ENCODE measurements at regions not wholly inside any gene's neighbourhood (a gene's known extent, or its start where the extent isn't known, plus 50 kb on each side); places are given as distances from the start of the nearest gene placed in this dataset.
A peak's percentile ranks its signal among the peaks of the same experiment; 100 is the strongest.
"Not testable (repeated sequence)": the region's sequence is repeated elsewhere in the genome, so short reads cannot be mapped to it uniquely, and the experiment has no call there.

DNA sequence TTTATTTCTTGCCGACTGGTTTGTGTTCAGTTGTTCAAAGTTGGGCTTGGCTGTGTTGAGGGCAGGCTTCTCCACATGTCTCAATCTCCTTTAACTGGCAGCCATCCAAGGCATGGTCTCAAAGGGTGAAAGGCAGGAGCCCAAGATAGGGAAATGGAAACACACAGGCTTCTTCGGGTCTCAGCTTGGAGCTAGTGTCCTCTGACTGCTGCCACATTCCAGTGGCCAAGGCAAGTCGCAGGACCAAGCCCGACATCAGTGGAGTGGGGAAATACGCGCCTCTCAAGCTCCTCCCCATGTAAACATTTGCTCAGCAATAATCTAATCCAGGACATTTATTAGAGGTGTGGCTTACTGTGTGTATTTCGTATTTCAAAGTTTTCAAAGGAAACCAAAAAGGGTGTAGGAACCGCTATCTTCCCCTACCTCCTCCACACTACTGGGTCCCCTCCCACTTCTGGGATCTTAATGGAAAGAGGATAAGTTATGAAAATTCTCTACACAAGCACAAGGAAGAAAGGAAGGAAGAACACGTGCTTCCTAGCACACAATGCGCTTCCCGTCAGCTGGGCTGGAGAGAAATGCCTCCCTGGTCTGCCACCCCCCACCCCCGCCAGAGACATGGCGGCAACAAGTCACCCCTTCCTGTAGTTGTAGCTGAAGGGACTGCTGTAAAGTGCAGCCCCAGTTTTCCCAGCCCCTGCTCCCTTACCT, 181.7 kb downstream of the FAM43A start:
- DNase-seq (ENCODE audit: low spot score) = no peak

DNA sequence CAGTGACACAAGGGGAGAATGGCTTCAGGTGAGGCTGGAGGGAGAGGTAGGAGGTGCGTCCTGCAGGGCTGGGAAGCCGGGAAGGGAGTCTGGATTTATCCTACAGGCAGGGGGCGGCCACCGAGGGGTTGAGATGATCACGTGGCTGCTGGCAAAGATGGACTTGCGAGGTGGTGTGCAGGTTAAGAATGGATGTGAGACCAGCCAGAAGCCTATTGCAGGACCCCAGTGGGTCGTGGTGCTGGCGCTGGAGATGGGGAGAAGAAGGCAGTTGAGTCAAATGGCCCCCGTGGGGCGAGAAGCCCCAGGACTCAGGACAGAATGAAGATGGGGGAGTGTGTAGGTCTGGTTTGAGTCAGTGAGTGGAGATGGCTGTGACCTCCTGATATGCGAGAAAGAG, 183.1 kb downstream of the FAM43A start:
- no peak for DNase-seq (ENCODE audit: low spot score)

DNA sequence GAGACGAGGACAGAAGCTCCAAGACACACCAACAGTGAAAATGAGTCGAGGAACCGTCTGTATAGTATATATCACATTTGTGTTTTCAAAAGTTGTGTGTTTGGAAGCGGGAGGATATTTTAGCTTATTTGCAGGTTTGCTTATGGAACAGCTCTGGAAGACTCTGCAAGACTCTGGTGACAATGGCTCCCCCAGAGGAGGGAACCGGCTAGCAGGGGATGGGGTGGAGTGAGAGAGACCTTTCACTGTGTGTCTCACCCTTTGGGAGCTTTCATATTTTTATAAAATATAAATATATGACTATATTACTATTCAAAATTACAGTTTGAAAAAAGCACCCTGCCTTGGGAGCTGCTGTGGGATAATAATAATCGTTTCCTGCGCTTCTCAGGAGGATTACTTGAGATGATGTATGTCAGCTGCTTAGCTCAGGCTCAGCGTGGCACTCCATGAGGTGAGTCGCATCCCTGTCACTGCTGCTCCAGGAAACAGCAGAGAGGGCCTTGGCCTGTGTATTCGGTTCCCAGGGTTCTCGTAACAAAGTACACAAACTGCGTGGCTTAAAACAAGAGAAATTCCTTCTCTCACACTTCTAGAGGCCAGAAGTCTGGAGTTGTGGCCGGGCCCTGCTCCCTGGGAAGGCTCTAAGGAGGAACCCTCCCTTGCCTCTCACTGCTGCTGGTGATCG, 183.9 kb downstream of the FAM43A start:
- DNase-seq (ENCODE audit: low spot score) = no peak

DNA sequence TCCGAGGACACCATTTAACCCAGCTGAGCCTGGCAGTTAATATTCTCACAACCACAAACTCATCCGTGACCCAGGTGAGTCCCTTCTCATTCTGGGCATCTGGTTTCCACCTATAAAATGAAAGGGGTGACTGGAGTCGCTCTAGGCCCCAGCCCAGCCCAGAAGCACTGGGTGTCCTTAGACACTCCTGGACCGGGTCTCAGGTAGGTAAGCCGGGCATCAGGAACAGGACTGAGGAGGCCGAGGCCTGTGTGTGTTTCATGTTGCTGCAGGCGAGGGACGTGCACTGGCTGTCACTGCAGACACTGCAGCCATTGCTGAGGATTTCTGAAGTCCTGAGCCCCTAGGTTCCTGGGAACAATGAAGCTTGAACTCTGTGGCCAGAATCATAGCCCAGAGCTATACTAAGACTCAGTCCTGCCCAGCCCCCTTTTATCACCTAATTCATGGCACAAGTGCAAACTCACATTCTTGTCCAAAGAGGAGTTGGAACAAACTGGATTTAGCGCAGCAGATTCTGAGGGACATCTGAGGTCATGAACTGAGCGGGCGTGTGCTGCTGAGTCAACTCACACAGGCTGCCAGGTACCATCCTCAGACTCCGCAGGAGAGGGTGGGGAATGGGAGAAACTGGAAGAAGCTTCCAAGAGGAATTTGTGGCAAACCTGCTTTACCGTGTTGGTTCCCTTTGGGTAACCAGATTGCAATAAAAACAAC, 184.9 kb downstream of the FAM43A start:
- no peak for DNase-seq (ENCODE audit: low spot score)

DNA sequence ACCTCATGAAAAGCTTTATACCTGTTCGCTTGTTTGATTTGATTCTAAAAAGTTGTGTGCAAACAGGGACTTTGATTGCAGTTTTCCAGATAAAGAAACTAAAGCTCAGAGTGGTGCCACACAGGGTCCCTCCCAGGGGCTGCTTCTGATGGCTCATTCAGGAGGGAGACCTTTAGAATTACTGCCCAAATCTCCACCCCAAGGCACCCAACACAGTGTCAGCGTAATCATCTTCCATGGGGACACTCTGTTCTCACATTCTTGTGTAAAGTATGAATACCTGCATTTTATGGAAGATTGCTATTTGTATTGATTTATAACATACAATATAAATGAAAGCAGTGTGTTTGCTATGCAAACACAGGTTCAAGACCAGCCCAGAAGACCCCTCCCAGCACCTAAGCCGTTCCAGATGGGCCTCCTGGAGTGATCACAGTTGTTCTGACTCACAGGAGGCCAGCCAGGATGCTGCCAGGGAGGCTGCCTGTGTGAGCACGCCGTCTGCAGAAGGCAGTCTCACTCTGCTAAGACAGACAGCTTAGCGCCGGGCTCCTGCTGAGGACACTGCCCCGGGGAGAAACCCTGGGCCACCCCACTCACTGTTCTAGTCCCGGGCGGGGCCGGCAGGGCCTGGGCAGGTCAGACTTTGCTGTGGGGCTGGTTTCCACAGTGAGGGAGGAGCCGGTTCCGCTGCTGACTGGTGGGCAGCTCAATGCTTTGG, 185.6 kb downstream of the FAM43A start:
- DNase-seq (ENCODE audit: low spot score) = no peak

DNA sequence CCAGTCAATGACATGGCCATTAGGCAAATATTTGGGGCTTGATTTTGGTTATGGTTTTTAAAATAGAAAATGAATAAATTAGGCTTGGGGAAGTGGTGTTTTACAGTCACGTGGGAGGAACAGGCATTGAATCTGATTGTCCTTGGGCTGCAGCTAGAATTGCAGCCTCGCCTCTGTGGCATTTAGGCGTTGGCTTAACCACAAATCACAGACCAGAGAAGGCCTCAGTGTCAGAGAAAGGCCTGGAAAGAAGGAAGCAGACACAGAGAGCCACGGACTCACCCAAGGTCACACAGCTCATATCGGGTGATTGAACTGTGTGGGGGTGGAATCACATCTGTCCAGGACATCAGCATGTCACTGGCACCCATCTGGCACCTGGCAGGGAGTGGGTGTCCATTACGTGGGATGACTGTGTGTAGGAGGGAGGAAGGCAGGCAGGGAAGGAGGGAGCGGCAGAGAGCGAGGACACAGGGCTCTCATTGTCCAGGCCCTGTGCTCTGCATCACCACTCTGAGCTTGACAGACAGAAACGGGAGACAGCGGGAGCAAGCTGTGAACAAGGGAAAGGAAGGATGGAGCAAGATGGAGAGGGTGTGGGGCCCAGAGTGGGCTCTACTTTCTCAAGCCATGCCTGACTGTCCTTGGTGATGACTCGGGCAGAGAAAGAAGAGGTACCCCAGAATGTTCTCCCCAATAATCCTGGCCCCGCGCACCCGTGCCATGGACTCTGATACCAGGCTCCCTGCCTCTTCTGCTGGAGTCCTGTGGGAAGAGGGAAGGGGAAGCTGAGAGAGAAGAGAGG, 186.4 kb downstream of the FAM43A start:
- DNase-seq (ENCODE audit: low spot score) = no peak

DNA sequence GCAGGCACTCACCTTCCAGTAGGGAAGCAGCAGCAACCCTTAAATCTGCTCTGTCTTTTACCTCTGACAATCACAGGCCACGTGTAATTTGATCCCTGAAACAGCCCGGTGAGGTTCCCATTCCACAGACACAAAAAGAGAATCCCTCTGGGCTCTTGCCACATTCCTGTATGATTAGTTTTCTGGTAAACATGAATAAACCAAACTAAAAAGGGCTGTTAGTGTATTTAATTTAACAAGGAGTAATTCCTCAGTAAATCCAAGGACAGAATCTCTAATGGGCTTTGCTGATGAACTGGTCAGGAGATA, 186.9 kb downstream of the FAM43A start:
- no peak for DNase-seq (ENCODE audit: low spot score)

DNA sequence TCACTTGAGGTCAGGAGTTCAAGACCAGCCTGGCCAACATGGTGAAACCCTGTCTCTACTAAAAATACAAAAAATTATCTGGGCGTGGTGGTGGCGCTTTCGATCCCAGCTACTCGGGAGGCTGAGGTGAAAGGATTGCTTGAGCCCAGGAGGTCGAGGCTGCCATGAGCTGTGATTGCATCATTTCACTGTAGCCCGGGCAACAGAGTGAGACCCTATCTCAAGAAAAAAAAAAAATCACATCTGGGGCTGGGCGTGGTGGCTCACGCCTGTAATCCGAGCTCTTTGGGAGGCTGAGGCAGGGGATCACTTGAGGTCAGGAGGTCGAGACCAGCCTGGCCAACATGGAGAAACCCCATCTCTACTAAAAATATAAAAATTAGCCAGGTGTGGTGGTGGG, 187.8 kb downstream of the FAM43A start:
- not testable (repeated sequence) for DNase-seq (ENCODE audit: low spot score)

DNA sequence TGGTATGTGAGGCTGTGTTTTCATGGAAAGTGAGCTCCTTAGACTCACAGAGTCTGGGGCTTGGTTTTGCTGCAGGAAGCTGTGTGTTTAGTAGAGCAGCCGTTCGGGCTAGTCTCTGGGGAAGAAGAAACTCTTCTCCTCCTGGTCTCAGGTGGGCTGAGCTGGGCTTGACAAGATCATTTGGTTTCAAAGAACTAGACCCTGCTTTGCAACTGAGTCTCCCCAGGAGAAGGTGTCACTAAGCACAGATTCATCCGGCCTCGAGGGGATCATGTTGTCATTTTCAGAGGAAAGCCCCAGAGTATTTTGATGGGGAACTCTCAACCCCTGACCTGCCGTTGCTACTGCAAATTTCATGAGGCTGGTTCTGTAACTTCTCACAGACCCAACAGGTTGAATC, 188.5 kb downstream of the FAM43A start:
- DNase-seq (ENCODE audit: low spot score) = no peak

DNA sequence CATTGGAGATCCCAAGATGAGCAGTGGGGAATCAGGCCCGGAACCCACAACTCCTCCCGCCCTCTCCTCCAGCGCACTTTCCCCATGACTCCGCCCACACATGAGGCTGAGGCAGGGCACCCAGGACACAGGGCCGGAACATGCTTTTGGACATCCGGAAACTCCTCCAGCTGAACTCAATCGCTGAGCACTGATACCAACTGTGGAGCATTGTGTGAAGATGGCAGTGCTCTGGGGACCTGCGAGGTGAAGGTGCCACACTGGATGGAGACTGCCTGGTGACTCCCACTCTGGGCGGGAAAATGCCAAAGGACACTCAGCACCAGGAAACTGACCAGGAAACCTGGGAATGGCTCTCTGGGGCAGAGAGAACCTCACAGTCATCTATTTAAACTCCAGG, 189.1 kb downstream of the FAM43A start:
- DNase-seq (ENCODE audit: low spot score) = no peak

DNA sequence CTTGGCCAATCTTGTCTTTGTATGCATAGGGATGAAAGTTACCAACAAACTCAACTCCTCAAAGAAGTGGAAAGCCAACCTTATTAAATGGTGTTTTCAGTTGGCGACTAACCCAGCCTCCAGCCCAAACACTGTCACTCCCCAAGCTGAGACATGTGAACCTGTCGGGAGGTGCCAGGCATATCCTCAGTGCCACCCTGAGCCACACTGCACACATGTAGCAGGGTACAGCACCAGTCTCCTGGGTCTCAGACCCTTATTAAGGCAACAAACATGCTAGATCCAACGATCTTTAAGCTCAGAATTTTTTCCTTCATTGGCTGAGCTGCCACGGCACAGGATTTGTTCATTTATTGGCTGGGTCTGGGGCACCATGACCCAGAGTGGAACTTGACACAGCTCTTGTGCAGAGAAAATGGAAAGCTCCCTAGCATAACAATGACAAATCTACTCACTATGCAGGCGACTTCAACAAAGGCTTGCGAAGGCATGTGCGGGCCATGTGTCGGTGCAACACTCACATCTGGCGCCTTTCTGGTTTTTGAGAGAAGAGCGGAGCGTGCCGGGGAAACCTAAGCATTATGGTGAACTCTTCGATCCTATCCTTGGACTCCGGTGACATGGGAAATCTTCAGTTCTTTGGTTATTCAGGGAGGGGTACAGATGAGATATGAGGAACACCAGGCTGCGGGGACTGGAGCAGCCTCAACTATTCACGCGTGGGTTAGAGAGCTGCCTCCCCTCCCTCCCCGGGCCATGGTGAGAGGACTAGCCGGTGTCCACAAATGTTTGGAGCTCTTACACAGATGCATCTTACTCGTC, 190.1 kb downstream of the FAM43A start:
- no peak for DNase-seq (ENCODE audit: low spot score)

DNA sequence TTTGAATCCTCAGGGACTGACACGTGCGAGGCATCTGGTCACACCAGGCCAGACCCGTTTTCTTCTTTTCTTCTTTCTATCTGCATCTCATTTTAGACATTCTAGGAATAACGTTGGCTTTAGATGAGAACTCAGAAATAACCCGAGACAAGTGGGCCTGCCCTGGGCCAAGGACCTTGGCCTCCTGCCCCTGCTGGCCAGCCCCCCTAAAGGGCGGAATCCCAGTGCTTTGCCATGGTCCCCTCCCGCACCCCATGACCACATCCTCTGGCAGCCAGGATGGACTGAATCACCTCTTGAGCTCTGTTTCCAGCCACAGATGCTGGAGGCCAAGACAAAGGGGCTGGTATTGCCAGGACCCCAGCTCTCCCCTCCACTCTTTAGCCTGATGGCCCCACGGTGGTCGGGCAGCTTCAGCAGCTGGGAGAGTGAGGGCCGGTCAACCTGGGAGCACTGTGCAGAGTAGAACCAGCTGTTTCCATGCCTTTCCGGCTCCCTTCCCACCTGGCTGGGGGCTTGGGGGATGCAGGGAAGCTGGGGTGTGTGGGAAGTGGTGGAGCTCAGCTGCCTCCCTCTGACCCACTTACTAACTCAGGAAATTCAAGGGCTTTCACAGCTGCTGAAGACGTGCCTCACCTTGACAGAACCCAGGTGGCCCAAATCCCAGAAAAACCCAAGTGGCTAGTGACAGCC, 190.9 kb downstream of the FAM43A start:
- no peak for DNase-seq (ENCODE audit: low spot score)

DNA sequence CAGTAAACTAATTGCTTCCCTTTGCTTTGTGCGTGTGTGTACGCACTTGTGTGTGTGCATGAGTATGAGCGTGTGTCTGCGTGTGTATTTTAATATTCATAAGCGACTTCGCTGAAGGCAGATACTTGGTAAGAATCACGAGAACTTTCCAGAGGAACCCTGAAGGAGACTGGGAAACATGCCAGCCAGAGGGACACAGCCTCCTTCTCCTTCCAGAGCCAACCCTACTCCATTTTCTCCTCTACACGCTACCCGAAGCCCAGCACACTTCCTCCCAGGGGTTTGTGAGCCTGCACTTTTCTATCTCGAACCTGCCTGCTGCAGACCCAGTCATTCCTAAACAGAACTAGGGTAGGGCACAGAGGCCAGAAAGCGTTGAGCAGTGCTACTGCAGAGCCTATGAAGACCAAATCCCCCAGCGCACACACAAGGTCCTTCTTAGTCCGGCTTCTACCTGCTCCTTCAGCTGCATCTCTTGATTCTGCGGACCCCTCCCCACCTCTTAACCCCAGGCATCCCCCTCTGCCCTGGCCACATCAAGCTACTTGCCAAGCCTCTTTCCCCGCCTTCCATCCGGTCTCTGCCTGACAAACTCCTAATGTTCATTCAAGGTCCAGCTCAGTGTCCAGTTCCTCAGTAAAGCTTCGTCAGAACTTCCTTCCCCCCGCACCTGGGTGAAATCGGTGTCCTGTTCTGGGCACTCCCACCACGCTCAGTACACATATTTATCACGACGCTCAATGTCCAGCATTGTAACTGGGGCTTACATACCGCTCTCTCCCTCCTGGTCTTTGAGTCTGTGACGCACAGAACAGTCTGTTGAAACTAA, 191.8 kb downstream of the FAM43A start:
- no peak for DNase-seq (ENCODE audit: low spot score)

DNA sequence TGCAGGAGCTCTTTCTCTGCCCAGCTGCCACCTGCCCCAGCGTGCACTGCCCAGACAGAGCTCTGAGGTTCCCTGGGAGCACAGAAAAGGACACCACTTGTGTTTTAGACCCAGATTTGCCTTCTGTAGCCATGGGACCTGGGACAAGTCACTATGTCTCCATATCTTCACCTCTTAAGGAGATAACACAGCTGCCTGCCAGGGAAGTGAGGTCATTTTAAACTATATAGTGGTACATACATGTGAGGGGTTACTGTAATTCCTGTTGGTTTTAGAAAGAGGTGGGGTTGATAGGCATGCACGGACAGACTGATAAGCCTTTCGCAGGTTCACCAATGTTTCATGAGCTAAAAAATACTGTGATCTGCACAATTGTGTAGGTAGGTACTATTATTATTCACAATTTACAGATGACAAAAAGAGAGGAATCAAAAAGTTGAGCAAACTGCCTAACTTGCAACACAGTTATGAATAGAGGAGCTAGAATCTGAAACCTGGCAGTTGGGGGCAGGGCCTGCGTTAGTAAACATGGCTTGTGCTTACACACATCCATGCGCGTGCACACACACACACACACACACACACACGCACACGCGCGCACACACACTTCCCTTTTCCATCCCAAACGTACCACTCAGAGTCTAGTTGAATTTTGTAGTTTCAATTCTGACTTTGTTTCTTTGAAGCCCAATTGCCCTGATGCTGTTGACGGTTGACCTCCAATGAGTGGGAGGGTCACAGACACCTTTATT, 193.6 kb downstream of the FAM43A start:
- DNase-seq (ENCODE audit: low spot score) = no peak

DNA sequence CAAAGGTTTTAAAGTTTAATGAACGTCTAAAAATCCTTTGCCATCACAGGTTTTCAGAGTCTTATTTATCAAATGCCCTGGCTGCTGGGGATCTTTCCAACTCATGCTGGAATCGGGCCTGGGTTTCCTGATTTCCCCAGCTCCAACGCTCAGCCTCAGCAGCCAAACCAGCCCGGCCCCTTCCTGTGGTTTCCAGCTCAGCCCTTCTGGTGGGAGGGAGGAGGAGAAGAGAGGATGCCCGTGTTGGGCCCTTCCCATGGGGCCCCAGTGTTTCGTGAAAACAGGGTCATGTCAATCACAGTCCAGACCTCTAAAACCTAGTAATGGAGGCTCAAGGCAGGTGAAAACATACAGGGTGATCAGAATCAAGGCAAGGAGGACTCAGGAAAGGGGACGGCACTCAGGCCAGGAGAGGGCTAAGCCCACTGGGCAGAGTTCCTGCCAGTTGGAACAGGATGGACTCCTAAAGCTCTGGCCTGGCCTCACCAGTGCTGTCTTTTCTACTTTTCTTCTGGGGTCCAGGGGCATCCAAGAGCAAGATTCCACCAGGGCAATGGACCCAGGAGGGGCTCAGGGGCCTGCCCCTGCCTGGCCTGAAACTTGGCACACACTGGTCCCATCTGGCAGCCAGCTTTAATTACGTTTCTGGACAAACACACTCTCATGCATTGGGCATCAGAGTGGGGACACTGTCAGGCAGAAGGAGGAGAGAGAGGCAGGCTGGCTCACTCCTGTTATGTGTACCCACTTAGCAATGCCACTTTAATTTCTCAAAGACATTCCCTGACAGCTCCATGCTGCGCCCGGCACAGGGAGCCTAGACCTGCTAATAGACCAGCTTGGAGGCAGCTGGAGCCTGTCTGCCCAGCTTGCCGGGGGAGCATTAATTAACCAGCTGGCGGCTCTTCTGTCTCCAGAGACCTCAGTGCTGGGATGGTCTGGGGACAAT, 194.6 kb downstream of the FAM43A start:
- peak; percentile 17 for DNase-seq (ENCODE audit: low spot score)

DNA sequence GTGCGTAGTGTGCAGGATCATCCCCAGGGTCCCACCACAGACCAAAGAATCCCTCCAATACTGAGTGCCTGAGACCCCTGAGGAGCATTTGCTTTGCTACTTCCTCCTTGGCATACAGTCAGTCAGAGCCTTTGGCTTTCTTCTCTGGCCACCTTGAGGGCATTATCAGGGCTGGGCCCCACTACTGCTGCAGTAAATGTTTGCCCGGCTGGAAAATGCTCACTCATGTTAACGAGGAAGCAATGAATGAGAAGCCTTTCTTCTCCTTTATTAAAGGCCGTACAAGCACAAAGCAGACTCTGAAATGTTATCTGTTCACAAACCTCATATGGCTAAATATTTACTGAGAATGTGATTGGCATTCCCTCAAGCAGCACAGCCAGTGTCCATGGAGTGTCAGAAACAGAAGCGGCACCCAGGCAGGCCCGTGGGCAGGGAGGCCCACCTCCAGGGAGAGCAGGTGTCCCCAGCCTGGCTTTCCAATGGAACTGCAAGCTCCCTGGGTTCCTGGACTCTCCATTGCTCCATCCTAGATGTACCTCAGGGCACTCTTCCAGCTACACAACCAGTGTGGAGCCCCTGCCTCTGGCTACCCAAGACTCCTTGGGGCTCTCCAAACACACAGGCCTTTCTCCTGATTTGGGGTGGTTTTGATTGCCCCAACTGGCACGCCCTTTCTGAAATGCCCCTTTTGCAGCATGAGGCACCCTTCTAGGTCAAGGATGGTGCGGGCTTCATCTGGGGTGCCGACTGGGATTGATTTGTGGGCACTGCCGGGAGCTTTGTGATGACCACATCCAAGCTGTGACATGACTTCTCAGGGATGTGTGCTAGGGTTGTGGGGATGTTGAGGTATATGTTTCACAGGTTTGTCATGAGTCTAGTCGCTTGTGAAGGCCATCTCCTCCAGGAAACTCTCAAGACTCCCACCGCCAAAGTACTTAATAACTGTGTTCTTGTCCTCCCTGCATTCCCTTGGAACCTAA, 195.6 kb downstream of the FAM43A start:
- no peak for DNase-seq (ENCODE audit: low spot score)
